Hepatocyte (in vitro differentiated cells): ENCODE measurements at regions not wholly inside any gene's neighbourhood (a gene's known extent, or its start where the extent isn't known, plus 50 kb on each side); places are given as distances from the start of the nearest gene placed in this dataset.

Experiments used
- DNase-seq: peaks from one replicate; pipeline ENCODE4 v3.0.0-alpha.2; 2016; ENCODE audit warnings: low spot score
- H2AFZ ChIP-seq: fragments of 200-600 bp; sonication (generic); 2 replicates; pipeline ENCODE4 v1.6.0; 2016; ENCODE audit warnings: antibody characterized with exemption, mild to moderate bottlenecking
- H3K27ac ChIP-seq: fragments of 200-600 bp; sonication (generic); 2 replicates; pipeline ENCODE4 v1.5.1; 2016; ENCODE audit warnings: mild to moderate bottlenecking
- H3K27me3 ChIP-seq: fragments of 200-600 bp; sonication (generic); 2 replicates; pipeline ENCODE4 v1.6.1; 2016
- H3K36me3 ChIP-seq: fragments of 200-600 bp; sonication (generic); replicated peaks from 2 replicates; pipeline ENCODE4 v1.5.1; 2016; ENCODE audit warnings: low read depth; ENCODE audit not compliant: insufficient read depth
- H3K4me1 ChIP-seq: fragments of 200-600 bp; sonication (generic); 2 replicates; pipeline ENCODE4 v1.5.1; 2016; ENCODE audit warnings: mild to moderate bottlenecking, moderate library complexity; ENCODE audit not compliant: insufficient read depth
- H3K4me2 ChIP-seq: fragments of 200-600 bp; sonication (generic); 2 replicates; pipeline ENCODE4 v1.6.0; 2016
- H3K4me3 ChIP-seq: fragments of 200-600 bp; sonication (generic); 2 replicates; pipeline ENCODE4 v1.5.1; 2016; ENCODE audit warnings: mild to moderate bottlenecking
- H3K79me2 ChIP-seq: fragments of 200-600 bp; sonication (generic); 2 replicates; pipeline ENCODE4 v1.6.0; 2017; ENCODE audit warnings: mild to moderate bottlenecking
- H3K9me2 ChIP-seq: fragments of 200-600 bp; sonication (generic); replicated peaks from 2 replicates; pipeline ENCODE4 v1.6.0; 2017; ENCODE audit warnings: mild to moderate bottlenecking; ENCODE audit not compliant: insufficient read depth
- H3K9me3 ChIP-seq: fragments of 200-600 bp; sonication (generic); 2 replicates; pipeline ENCODE4 v1.5.1; 2016; ENCODE audit warnings: low read depth, mild to moderate bottlenecking
- H4K20me1 ChIP-seq: fragments of 200-600 bp; sonication (generic); 2 replicates; pipeline ENCODE4 v1.6.0; 2016; ENCODE audit warnings: mild to moderate bottlenecking; ENCODE audit not compliant: insufficient read depth, poor library complexity, severe bottlenecking
- CTCF ChIP-seq: fragments of 200-600 bp; sonication (generic); IDR thresholded peaks from 2 replicates; pipeline ENCODE4 v1.5.1; 2016; ENCODE audit warnings: antibody characterized with exemption, mild to moderate bottlenecking; ENCODE audit not compliant: poor library complexity
- EZH2 ChIP-seq: fragments of 200-600 bp; sonication (generic); IDR thresholded peaks from 2 replicates; pipeline ENCODE4 v1.6.1; 2016; ENCODE audit warnings: antibody characterized with exemption, mild to moderate bottlenecking, borderline replicate concordance
- EZH2phosphoT487 ChIP-seq: fragments of 200-600 bp; sonication (generic); IDR thresholded peaks from one replicate; pipeline ENCODE4 v1.6.1; 2018; ENCODE audit warnings: antibody characterized with exemption, mild to moderate bottlenecking, low read depth, moderate library complexity; ENCODE audit not compliant: unreplicated experiment, severe bottlenecking
- WGBS: methylation state at CpG from one replicate; pipeline ENCODE4 v1.1.6; 2016; ENCODE audit warnings: low lambda C conversion rate; ENCODE audit errors: missing lambda C conversion rate; 5-methylcytosine and 5-hydroxymethylcytosine counted together

- no peak for DNase-seq
- H3K27ac ChIP-seq = no peak overlapping the region
- H4K20me1 ChIP-seq = no peaks in the 10 kb centered on the region
- no peaks in the 10 kb centered on the region for H3K36me3 ChIP-seq
- no peak overlapping the region for H3K4me2 ChIP-seq
- no peaks in the 10 kb centered on the region for H3K9me3 ChIP-seq
- no peaks in the 10 kb centered on the region for H3K4me1 ChIP-seq
- H3K79me2 ChIP-seq = no peaks in the 10 kb centered on the region
- H3K27me3 ChIP-seq = no peaks in the 10 kb centered on the region
- no peaks in the 10 kb centered on the region for H3K9me2 ChIP-seq
- 76% methylated on average over 12 of the region's 12 CpGs for WGBS
- H2AFZ ChIP-seq = no peak overlapping the region
- no peak overlapping the region for H3K4me3 ChIP-seq
- no peak for TF ChIP-seq CTCF
- TF ChIP-seq EZH2 = no peak
- TF ChIP-seq EZH2phosphoT487 = no peak
Observed at GRCh38 chr22:49492741-49493251, 334.9 kb downstream of the BRD1 start.

- H2AFZ ChIP-seq = no peak overlapping the region
- H3K4me1 ChIP-seq = no peaks in the 10 kb centered on the region
- no peak for TF ChIP-seq CTCF
- no peak for TF ChIP-seq EZH2
- no peak for TF ChIP-seq EZH2phosphoT487
- DNase-seq = no peak
- no peak overlapping the region for H3K4me2 ChIP-seq
- no peak overlapping the region for H3K4me3 ChIP-seq
- 88% methylated on average over 17 of the region's 17 CpGs for WGBS
- H3K36me3 ChIP-seq = no peaks in the 10 kb centered on the region
- no peaks in the 10 kb centered on the region for H3K9me3 ChIP-seq
- H3K27ac ChIP-seq = no peak overlapping the region
- no peaks in the 10 kb centered on the region for H3K27me3 ChIP-seq
- no peaks in the 10 kb centered on the region for H3K79me2 ChIP-seq
- H4K20me1 ChIP-seq = no peaks in the 10 kb centered on the region
- no peaks in the 10 kb centered on the region for H3K9me2 ChIP-seq
Observed at GRCh38 chr22:49492308-49492707, 335.4 kb downstream of the BRD1 start.

- Histone ChIP-seq H3K36me3 (no peaks in the 10 kb centered on the region), H3K4me2 (no peak overlapping the region), H3K27me3 (no peaks in the 10 kb centered on the region), H3K4me1 (no peaks in the 10 kb centered on the region), H3K79me2 (no peaks in the 10 kb centered on the region), H4K20me1 (no peaks in the 10 kb centered on the region), H2AFZ (no peak overlapping the region), H3K4me3 (no peak overlapping the region), H3K9me3 (no peaks in the 10 kb centered on the region), H3K27ac (no peak overlapping the region), H3K9me2 (no peaks in the 10 kb centered on the region)
- TF ChIP-seq EZH2phosphoT487 (no peak), CTCF (no peak), EZH2 (no peak)
- no peak for DNase-seq
- 90% methylated on average over 14 of the region's 15 CpGs for WGBS
Observed at GRCh38 chr22:49491726-49492125, 335.9 kb downstream of the BRD1 start.

- Histone ChIP-seq H3K36me3 (no peaks in the 10 kb centered on the region), H3K9me3 (no peaks in the 10 kb centered on the region), H2AFZ (no peak overlapping the region)
Observed at GRCh38 chr22:49491221-49491635, 336.4 kb downstream of the BRD1 start.

More at GRCh38 chr22:49491221-49491635, 336.4 kb downstream of the BRD1 start:
- H3K27ac ChIP-seq = no peak overlapping the region
- no peak for TF ChIP-seq EZH2phosphoT487
- TF ChIP-seq CTCF = no peak
- no peak for TF ChIP-seq EZH2
- no peaks in the 10 kb centered on the region for H3K9me2 ChIP-seq
- 91% methylated on average over 9 of the region's 9 CpGs for WGBS
- H4K20me1 ChIP-seq = no peaks in the 10 kb centered on the region
- no peak overlapping the region for H3K4me2 ChIP-seq
- no peak for DNase-seq
- H3K4me3 ChIP-seq = no peak overlapping the region
- H3K79me2 ChIP-seq = no peaks in the 10 kb centered on the region
- H3K27me3 ChIP-seq = no peaks in the 10 kb centered on the region
- no peaks in the 10 kb centered on the region for H3K4me1 ChIP-seq
